ENCODE measurements at regions not wholly inside any gene's neighbourhood (a gene's known extent, or its start where the extent isn't known, plus 50 kb on each side); places are given as distances from the start of the nearest gene placed in this dataset.
"Not testable (repeated sequence)": the region's sequence is repeated elsewhere in the genome, so short reads cannot be mapped to it uniquely, and the experiment has no call there.

DNA sequence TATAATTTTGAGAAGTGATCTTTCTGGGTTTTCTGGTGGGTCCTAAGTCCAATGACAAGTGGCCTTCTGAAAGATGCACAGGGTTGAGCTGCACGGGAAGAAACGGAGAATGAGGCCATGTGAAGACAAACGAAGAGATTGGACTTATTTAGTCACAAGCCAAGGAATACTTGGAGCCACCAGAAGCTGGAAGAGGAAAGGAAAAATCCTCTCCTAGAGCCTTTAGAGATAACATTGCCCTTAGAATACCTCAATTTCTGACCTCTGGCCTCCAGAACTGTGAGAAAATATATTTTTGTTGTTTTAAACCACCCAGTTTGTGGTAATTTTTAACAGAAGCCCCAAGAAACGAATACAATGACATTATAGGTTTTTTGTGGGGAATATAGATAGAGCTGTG is 360.5 kb upstream of the TARS1 start:
- DNase-seq (ENCODE audit: insufficient read length, low spot score) (no peak), FAIRE-seq (no peak)
- no peak for TF ChIP-seq POLR2A (IDR thresholded peaks at IDR 0.05; ENCODE audit: low read depth, low read length)

GRCh38 chr5:33088176-33088575 is 352.6 kb upstream of the TARS1 start:
- DNase-seq (ENCODE audit: insufficient read length, low spot score): no peak
- no peak for TF ChIP-seq POLR2A (IDR thresholded peaks at IDR 0.05; ENCODE audit: low read depth, low read length)
- FAIRE-seq: no peak

DNA sequence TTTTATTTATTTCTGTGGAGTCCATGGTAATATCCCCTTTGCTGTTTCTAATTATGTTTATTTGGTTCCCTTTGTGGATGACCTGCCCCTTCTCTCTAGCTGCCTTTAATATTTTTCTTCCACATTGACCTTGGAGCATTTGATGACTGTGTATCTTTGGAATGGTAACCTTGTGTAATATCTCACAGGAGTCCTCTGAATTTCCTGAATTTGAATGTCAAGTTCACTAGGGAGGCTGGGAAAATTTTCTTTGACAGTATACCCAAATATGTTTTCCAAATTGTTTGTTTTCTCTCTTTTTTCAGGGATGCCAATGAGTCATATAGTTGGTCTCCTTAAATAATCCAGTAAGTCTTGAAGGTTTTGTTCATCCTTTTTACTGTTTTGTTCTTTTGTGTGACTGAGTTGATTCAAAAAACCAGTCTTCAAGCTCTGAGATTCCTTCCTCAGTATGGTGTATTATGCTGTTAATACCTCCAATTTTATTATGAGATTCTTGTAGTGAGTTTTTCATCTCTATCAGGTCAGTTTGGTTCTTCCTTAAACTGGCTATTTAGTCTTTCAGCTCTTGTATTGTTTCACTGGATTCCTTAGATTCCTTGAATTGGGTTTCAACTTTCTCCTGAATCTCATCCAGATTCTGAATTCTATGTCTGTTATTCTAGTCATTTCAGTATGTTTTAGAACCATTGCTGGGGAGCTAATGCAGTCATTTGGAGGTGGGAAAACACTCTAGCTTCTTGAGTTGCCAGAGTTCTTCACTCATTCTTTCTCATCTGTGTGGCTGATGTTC is 349.0 kb upstream of the TARS1 start:
- DNase-seq (ENCODE audit: insufficient read length, low spot score) (no peak), FAIRE-seq (peak; percentile 41)
- TF ChIP-seq POLR2A (IDR thresholded peaks at IDR 0.05; ENCODE audit: low read depth, low read length): no peak

- no peak for TF ChIP-seq POLR2A (IDR thresholded peaks at IDR 0.05; ENCODE audit: low read depth, low read length)
- FAIRE-seq (no peak), DNase-seq (ENCODE audit: insufficient read length, low spot score) (no peak)
These were observed 348.0 kb upstream of the TARS1 start for GRCh38 chr5:33092719-33093118.

- FAIRE-seq: no peak
- no peak for TF ChIP-seq POLR2A (IDR thresholded peaks at IDR 0.05; ENCODE audit: low read depth, low read length)
- no peak for DNase-seq (ENCODE audit: insufficient read length, low spot score)
These were observed 338.2 kb upstream of the TARS1 start for GRCh38 chr5:33102551-33102950.

GRCh38 chr5:33105521-33105941 is 335.2 kb upstream of the TARS1 start:
- no peak for TF ChIP-seq POLR2A (IDR thresholded peaks at IDR 0.05; ENCODE audit: low read depth, low read length)
- DNase-seq (ENCODE audit: insufficient read length, low spot score) (no peak), FAIRE-seq (no peak)

DNA sequence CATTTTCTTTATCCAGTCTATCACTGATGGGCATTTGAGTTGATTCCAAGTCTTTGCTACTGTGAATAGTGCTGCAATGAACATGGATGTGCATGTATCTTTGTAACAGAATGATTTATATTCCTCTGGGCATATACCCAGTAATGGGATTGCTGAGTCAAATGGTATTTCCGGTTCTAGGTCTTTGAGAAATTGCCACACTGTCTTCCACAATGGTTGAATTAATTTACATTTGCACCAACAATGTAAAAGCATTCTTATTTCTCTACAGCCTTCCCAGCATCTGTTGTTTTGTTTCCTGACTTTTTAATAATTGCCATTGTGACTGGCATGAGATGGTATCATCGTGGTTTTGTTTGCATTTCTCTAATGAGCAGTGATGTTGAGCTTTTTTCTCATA is 330.3 kb upstream of the TARS1 start:
- DNase-seq (ENCODE audit: insufficient read length, low spot score): not testable (repeated sequence)
- FAIRE-seq: peak; percentile 27

- FAIRE-seq: peak; percentile 48
- DNase-seq (ENCODE audit: insufficient read length, low spot score): no peak
- TF ChIP-seq POLR2A (IDR thresholded peaks at IDR 0.05; ENCODE audit: low read depth, low read length): no peak
These were observed 326.4 kb upstream of the TARS1 start for GRCh38 chr5:33114361-33114760.

GRCh38 chr5:33115467-33115866 is 325.3 kb upstream of the TARS1 start:
- FAIRE-seq (no peak), DNase-seq (ENCODE audit: insufficient read length, low spot score) (no peak)
- no peak for TF ChIP-seq POLR2A (IDR thresholded peaks at IDR 0.05; ENCODE audit: low read depth, low read length)

- no peak for FAIRE-seq
- TF ChIP-seq POLR2A (IDR thresholded peaks at IDR 0.05; ENCODE audit: low read depth, low read length): no peak
- no peak for DNase-seq (ENCODE audit: insufficient read length, low spot score)
These were observed 321.9 kb upstream of the TARS1 start for GRCh38 chr5:33118761-33119415.

DNA sequence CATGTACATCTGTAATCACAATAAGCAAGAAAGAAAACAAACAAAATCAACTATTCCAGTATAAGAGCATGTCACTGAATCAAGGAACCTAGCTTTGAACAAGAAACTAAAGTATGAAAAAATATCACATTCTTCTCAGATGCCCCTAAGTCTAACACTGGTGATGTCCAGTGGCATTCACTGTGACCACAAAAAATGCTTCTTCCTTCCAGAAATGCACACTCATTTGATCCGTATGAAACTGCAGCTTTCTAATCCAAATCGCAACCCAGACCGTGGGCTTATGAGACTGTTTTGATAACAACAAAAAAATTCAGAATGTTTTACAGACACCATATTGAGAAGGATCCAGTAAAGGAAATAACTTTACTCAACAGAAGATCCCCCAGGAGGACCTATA is 320.1 kb upstream of the TARS1 start:
- DNase-seq (ENCODE audit: insufficient read length, low spot score): no peak

DNA sequence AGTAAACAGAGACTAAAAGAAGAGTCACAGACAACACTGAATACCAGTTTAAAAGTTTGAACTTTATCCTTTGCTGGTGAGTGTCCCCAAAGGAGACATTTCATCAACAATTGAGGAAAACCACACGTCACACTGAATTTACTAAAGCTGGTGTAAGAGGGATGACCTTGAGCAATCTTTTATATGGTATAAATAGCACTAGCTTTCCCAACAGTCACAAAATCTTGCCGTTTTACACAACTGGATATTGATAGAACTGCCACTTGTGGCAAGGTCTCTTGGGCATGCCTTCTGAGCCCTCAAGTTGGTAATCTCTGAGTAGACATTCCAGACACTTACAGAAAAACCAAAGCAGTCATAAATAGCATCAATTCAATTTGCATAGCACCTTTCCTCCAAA is 311.5 kb upstream of the TARS1 start:
- TF ChIP-seq POLR2A (IDR thresholded peaks at IDR 0.05; ENCODE audit: low read depth, low read length): no peak
- FAIRE-seq (no peak), DNase-seq (ENCODE audit: insufficient read length, low spot score) (no peak)

More for the DNA sequence above, 320.1 kb upstream of the TARS1 start:
- no peak for TF ChIP-seq POLR2A (IDR thresholded peaks at IDR 0.05; ENCODE audit: low read depth, low read length)
- FAIRE-seq: no peak

DNA sequence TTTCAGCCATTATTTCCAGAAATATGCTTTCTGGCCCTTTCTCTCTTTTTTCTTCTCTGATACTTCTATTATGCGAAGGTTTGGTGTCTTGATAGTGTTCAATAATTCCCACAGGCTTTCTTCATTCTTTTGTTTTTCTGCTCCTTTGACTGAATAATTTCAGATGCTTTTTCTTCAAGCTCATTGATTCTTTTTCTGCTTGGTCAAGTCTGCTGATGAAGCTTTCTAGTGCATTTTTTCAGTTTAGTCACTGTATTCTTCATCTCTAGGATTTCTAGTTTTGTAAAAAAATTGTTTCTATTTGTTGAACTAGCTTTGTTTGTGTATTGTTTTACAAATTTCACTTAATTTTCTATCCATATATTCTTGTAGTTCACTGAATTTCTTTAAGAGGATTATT is 304.0 kb upstream of the TARS1 start:
- FAIRE-seq (no peak), DNase-seq (ENCODE audit: insufficient read length, low spot score) (no peak)
- TF ChIP-seq POLR2A (IDR thresholded peaks at IDR 0.05; ENCODE audit: low read depth, low read length): no peak

DNA sequence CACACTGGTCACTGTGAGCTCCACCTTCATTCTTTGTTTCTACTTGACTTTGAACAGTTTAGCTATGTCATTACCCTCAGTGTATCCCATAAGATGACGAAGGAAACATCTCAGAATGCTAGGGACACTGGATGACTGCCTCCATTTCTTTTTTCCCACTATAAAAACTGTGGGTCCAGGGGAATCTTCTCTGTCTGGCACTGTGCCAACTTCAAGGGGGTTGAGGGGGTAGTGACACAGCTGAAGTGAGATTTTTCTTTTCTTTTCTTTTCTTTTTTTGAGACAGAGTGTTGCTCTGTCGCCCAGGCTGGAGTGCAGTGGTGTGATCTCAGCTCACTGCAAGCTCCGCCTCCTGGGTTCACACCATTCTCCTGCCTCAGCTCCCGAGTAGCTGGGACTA is 302.6 kb upstream of the TARS1 start:
- not testable (repeated sequence) for FAIRE-seq; DNase-seq (ENCODE audit: insufficient read length, low spot score)
